ENCODE measurements at regions not wholly inside any gene's neighbourhood (a gene's known extent, or its start where the extent isn't known, plus 50 kb on each side); places are given as distances from the start of the nearest gene placed in this dataset.
"Not testable (repeated sequence)": the region's sequence is repeated elsewhere in the genome, so short reads cannot be mapped to it uniquely, and the experiment has no call there.

- Histone ChIP-seq H3K4me3 (no peak overlapping the region), H3K4me1 (no peaks in the 10 kb centered on the region), H3K36me3 (no peaks in the 10 kb centered on the region), H3K27ac (no peak overlapping the region), H3K27me3 (no peaks in the 10 kb centered on the region), H3K9me3 (no peaks in the 10 kb centered on the region)
- no peak for TF ChIP-seq CTCF (IDR thresholded peaks at IDR 0.05)
- TF ChIP-seq POLR2A (IDR thresholded peaks at IDR 0.05), result no peak
- no peak for TF ChIP-seq POLR2AphosphoS5 (IDR thresholded peaks at IDR 0.05)
- no peak for TF ChIP-seq EP300 (IDR thresholded peaks at IDR 0.05)
- no peak for ATAC-seq (ENCODE audit: low FRiP score in 2 of 2)
- no peak for DNase-seq
- WGBS, 2 donors, result 33 to 41% methylated on average over 2 of the region's 2 CpGs
Observed at GRCh38 chr1:147384804-147385203, 142.3 kb downstream of the CHD1L start.

GRCh38 chr1:147388969-147389368, 146.5 kb downstream of the CHD1L start:
- no peak overlapping the region for H3K4me3 ChIP-seq
- H3K27ac ChIP-seq, result no peak overlapping the region
- ATAC-seq (ENCODE audit: low FRiP score in 2 of 2) (peak; percentile 24 to 49), DNase-seq (peak in 1 of 2 donors; percentile 19)
- H3K36me3 ChIP-seq, result no peaks in the 10 kb centered on the region
- no peaks in the 10 kb centered on the region for H3K27me3 ChIP-seq
- no peak for TF ChIP-seq POLR2AphosphoS5 (IDR thresholded peaks at IDR 0.05)
- TF ChIP-seq EP300 (IDR thresholded peaks at IDR 0.05), result no peak
- no peak for TF ChIP-seq POLR2A (IDR thresholded peaks at IDR 0.05)
- TF ChIP-seq CTCF (IDR thresholded peaks at IDR 0.05), result no peak
- H3K9me3 ChIP-seq, result peaks cover 0 to 5% (median 0%) of the 10 kb centered on the region in 4 donors
- WGBS, 2 donors, result 77 to 93% methylated on average over 4 of the region's 4 CpGs
- H3K4me1 ChIP-seq, result no peaks in the 10 kb centered on the region

GRCh38 chr1:147389532-147390184, 147.2 kb downstream of the CHD1L start:
- ATAC-seq (ENCODE audit: low FRiP score in 2 of 2), result peak; percentile 43 to 85
- TF ChIP-seq EP300 (IDR thresholded peaks at IDR 0.05) (no peak), CTCF (IDR thresholded peaks at IDR 0.05) (peak; percentile 32 to 66 (median 54)), POLR2AphosphoS5 (IDR thresholded peaks at IDR 0.05) (no peak), POLR2A (IDR thresholded peaks at IDR 0.05) (no peak)
- Histone ChIP-seq H3K4me3 (no peak overlapping the region), H3K4me1 (no peaks in the 10 kb centered on the region), H3K36me3 (no peaks in the 10 kb centered on the region), H3K27me3 (no peaks in the 10 kb centered on the region), H3K27ac (no peak overlapping the region), H3K9me3 (peaks cover 0 to 5% (median 0%) of the 10 kb centered on the region in 4 donors)
- DNase-seq, result no peak
- WGBS, 2 donors, result 68 to 76% methylated on average over 5 to 8 of the region's 8 CpGs

GRCh38 chr1:147390185-147390542, 147.7 kb downstream of the CHD1L start:
- Histone ChIP-seq H3K27ac (no peak overlapping the region), H3K9me3 (peaks cover 0 to 5% (median 0%) of the 10 kb centered on the region in 4 donors), H3K4me1 (no peaks in the 10 kb centered on the region), H3K27me3 (no peaks in the 10 kb centered on the region), H3K36me3 (no peaks in the 10 kb centered on the region), H3K4me3 (no peak overlapping the region)
- DNase-seq (no peak), ATAC-seq (ENCODE audit: low FRiP score in 2 of 2) (no peak)
- WGBS, 2 donors, result 15 to 27% methylated on average over 3 of the region's 3 CpGs
- TF ChIP-seq EP300 (IDR thresholded peaks at IDR 0.05), result no peak
- TF ChIP-seq CTCF (IDR thresholded peaks at IDR 0.05), result peak in 1 of 6 experiments; percentile 11

GRCh38 chr1:147391114-147391513, 148.6 kb downstream of the CHD1L start:
- no peak overlapping the region for H3K4me3 ChIP-seq
- DNase-seq (no peak), ATAC-seq (ENCODE audit: low FRiP score in 2 of 2) (no peak)
- H3K4me1 ChIP-seq, result no peaks in the 10 kb centered on the region
- WGBS, 2 donors, result 72 to 76% methylated on average over 8 of the region's 8 CpGs
- H3K9me3 ChIP-seq, result peaks cover 0 to 5% (median 0%) of the 10 kb centered on the region in 4 donors
- TF ChIP-seq POLR2A (IDR thresholded peaks at IDR 0.05) (no peak), POLR2AphosphoS5 (IDR thresholded peaks at IDR 0.05) (no peak), EP300 (IDR thresholded peaks at IDR 0.05) (no peak), CTCF (IDR thresholded peaks at IDR 0.05) (no peak)
- H3K36me3 ChIP-seq, result no peaks in the 10 kb centered on the region
- H3K27ac ChIP-seq, result no peak overlapping the region
- H3K27me3 ChIP-seq, result no peaks in the 10 kb centered on the region

GRCh38 chr1:147402326-147403045, 138.8 kb upstream of the BCL9 start:
- H3K36me3 ChIP-seq; H3K4me3 ChIP-seq; H3K9me3 ChIP-seq; H3K27me3 ChIP-seq; H3K27ac ChIP-seq; H3K4me1 ChIP-seq; ATAC-seq (ENCODE audit: low FRiP score in 2 of 2): not testable (repeated sequence)
- 86 to 87% methylated on average over 20 to 21 of the region's 21 CpGs for WGBS, 2 donors
- DNase-seq, result peak in 1 of 2 donors; percentile 21

- WGBS, 2 donors, result 88 to 92% methylated on average over 3 of the region's 3 CpGs
Observed at GRCh38 chr1:147404344-147404743, 137.0 kb upstream of the BCL9 start.

More at GRCh38 chr1:147404344-147404743, 137.0 kb upstream of the BCL9 start:
- DNase-seq; H3K27me3 ChIP-seq; H3K9me3 ChIP-seq; H3K27ac ChIP-seq; H3K4me3 ChIP-seq; H3K36me3 ChIP-seq; H3K4me1 ChIP-seq; ATAC-seq (ENCODE audit: low FRiP score in 2 of 2): not testable (repeated sequence)

Measured in upper lobe of left lung (tissue), 6 donors.